K562 (cell line): ENCODE measurements at regions not wholly inside any gene's neighbourhood (a gene's known extent, or its start where the extent isn't known, plus 50 kb on each side); places are given as distances from the start of the nearest gene placed in this dataset.
A peak's percentile ranks its signal among the peaks of the same experiment; 100 is the strongest.

ENCODE experiments used
- ATAC-seq: fragments of 200-7000 bp; cut with Tn5 transposase; 3 replicates; pipeline ENCODE4 v1.9.1; 2020; ENCODE audit warnings: moderate library complexity
- BruUV-seq: library from RNA; stranded (reverse); fragments of 400-500 nt; replicated peaks from 2 replicates; lab custom pipeline; 2021; lab: Mats Ljungman, UMichigan
- CTCF ChIA-PET: fragments of 300-600 bp; formaldehyde crosslinking; extraction: SDS; loops from one replicate; lab custom pipeline; 2021; ENCODE audit warnings: low intra/inter-chr PET ratio; lab: Yijun Ruan, JAX
- POLR2A ChIA-PET: fragments of 300-600, 350-650 bp; sonication (Branson Sonifier 250); formaldehyde crosslinking; extraction: SDS; loops from one replicate; lab custom pipeline; 2021; ENCODE audit warnings: antibody characterized with exemption, inconsistent platforms; lab: Yijun Ruan, JAX
- DNase-seq, 4 experiments: peaks; one replicate each; pipeline versions ENCODE4 v3.0.0 to v3.0.0-alpha.2; 2011 to 2018; ENCODE audit warnings: low spot score in 3 of 4, mixed read lengths in 3 of 4; ENCODE audit errors: extremely low read depth in 1 of 4
- FAIRE-seq: peaks from 2 replicates; lab custom pipeline; 2011; peaks lifted over from hg19 to GRCh38; lab: Jason Lieb, UNC
- H2AFZ ChIP-seq: 2 replicates; pipeline ENCODE4 v1.6.0; 2011; ENCODE audit warnings: low read depth, low read length, control low read depth, inconsistent platforms
- H3K27ac ChIP-seq: fragments of 200-600 bp; 3 replicates; pipeline ENCODE4 v1.8.0; 2011; ENCODE audit warnings: low read depth, mild to moderate bottlenecking, control low read depth, inconsistent platforms, low read length, moderate library complexity, mixed read lengths; ENCODE audit errors: extremely low read depth
- H3K27me3 ChIP-seq, 2 experiments: fragments of 300-600 bp in 1 of 2; 2 replicates in 1 of 2; 3 replicates in 1 of 2; pipeline versions ENCODE4 v1.6.0 to v1.8.0; 2011; ENCODE audit warnings: inconsistent platforms in 2 of 2, low read length in 2 of 2, mild to moderate bottlenecking in 1 of 2, mixed read lengths in 1 of 2, moderate library complexity in 1 of 2; ENCODE audit not compliant: control insufficient read depth in 2 of 2, insufficient read depth in 2 of 2
- H3K36me3 ChIP-seq: fragments of 300-600 bp; 3 replicates; pipeline ENCODE4 v1.8.0; 2011; ENCODE audit warnings: mild to moderate bottlenecking, low read length, inconsistent platforms; ENCODE audit not compliant: control insufficient read depth, insufficient read depth
- H3K4me1 ChIP-seq, 2 experiments: fragments of 200-600 bp in 1 of 2; replicated peaks in 1 of 2; 2 replicates in 1 of 2; 3 replicates in 1 of 2; pipeline versions ENCODE4 v1.5.1 to v1.8.0; 2011; ENCODE audit warnings: inconsistent platforms in 2 of 2, low read length in 2 of 2, mild to moderate bottlenecking in 1 of 2, mixed read lengths in 1 of 2, moderate library complexity in 1 of 2; ENCODE audit not compliant: control insufficient read depth in 2 of 2, insufficient read depth in 2 of 2
- H3K4me2 ChIP-seq: 2 replicates; pipeline ENCODE4 v1.6.1; 2011; ENCODE audit warnings: low read length, control low read depth, inconsistent platforms, mixed read lengths; ENCODE audit not compliant: insufficient read depth
- H3K4me3 ChIP-seq: fragments of 200-600 bp; sonication (generic), shearing (Covaris generic); 2 replicates; pipeline ENCODE4 v1.5.1; 2016; ENCODE audit warnings: control low read depth, inconsistent platforms
- H3K79me2 ChIP-seq: fragments of 200-600 bp; 3 replicates; pipeline ENCODE4 v1.8.0; 2011; ENCODE audit warnings: low read length, inconsistent platforms; ENCODE audit not compliant: control insufficient read depth, insufficient read depth
- H3K9ac ChIP-seq, 2 experiments: 2 replicates each; pipeline versions ENCODE4 v1.6.0 to v1.6.1; 2011; ENCODE audit warnings: low read depth in 2 of 2, low read length in 2 of 2, control low read depth in 1 of 2, inconsistent platforms in 1 of 2, mild to moderate bottlenecking in 1 of 2, mixed read lengths in 1 of 2; ENCODE audit not compliant: insufficient read depth in 1 of 2
- H3K9me1 ChIP-seq: one replicate; pipeline ENCODE4 v1.6.0; 2011; ENCODE audit warnings: inconsistent platforms, mild to moderate bottlenecking, low read length, moderate library complexity; ENCODE audit not compliant: control insufficient read depth, insufficient read depth
- H3K9me3 ChIP-seq: replicated peaks from 2 replicates; pipeline ENCODE4 v1.5.1; 2011; ENCODE audit warnings: low read depth, low read length, inconsistent platforms; ENCODE audit not compliant: control insufficient read depth, insufficient read depth
- H4K20me1 ChIP-seq: replicated peaks from 2 replicates; pipeline ENCODE4 v1.6.1; 2011; ENCODE audit warnings: low read length, inconsistent platforms, mixed read lengths; ENCODE audit not compliant: control insufficient read depth, insufficient read depth
- GABPA ChIP-seq: fragments of 200-800 bp; sonication (Bioruptor generic); conservative IDR thresholded peaks from 2 replicates; pipeline ENCODE4 v1.6.1; 2016; ENCODE audit warnings: low read depth, missing genetic modification characterization, missing compliant biosample characterization
- HNRNPUL1 ChIP-seq: fragments of 200-400 bp; formaldehyde crosslinking; IDR thresholded peaks from 2 replicates; pipeline ENCODE4 v1.6.1; 2017; ENCODE audit warnings: low read length
- MGA ChIP-seq: fragments of 450-650 bp; IDR thresholded peaks from 2 replicates; pipeline ENCODE4 v1.6.1; 2016; ENCODE audit warnings: mild to moderate bottlenecking, moderate library complexity
- MTA3 ChIP-seq: fragments of 450-650 bp; formaldehyde crosslinking; IDR thresholded peaks from 2 replicates; pipeline ENCODE4 v1.6.1; 2017; ENCODE audit warnings: mild to moderate bottlenecking, borderline replicate concordance
- PCBP2 ChIP-seq: fragments of 200-400 bp; formaldehyde crosslinking; IDR thresholded peaks from 2 replicates; pipeline ENCODE4 v1.6.1; 2018; ENCODE audit warnings: low read length, low read depth, mild to moderate bottlenecking, moderate library complexity; ENCODE audit not compliant: poor library complexity, severe bottlenecking
- PRPF4 ChIP-seq: fragments of 200-400 bp; formaldehyde crosslinking; IDR thresholded peaks from one replicate; pipeline ENCODE4 v1.6.1; 2017; ENCODE audit warnings: low read length, low read depth, mild to moderate bottlenecking; ENCODE audit not compliant: insufficient read depth, poor library complexity, severe bottlenecking
- RUNX1 ChIP-seq: sonication (generic); IDR thresholded peaks from 2 replicates; pipeline ENCODE4 v1.6.1; 2016; ENCODE audit warnings: antibody characterized with exemption, low read depth
- STAG1 ChIP-seq: sonication (generic); formaldehyde crosslinking; IDR thresholded peaks from 2 replicates; pipeline ENCODE4 v1.5.0; 2020; ENCODE audit warnings: missing genetic modification reagents, borderline replicate concordance
- ZNF696 ChIP-seq: fragments of 250-450 bp; sonication (Bioruptor Pico); conservative IDR thresholded peaks from 2 replicates; pipeline ENCODE4 v1.4.0; 2020; ENCODE audit warnings: mild to moderate bottlenecking, moderate library complexity
- WGBS: fragments of 100-300 bp; shearing (Covaris generic); methylation state at CpG from one replicate; pipeline ENCODE4 v1.1.6; 2016; ENCODE audit warnings: low coverage, mixed read lengths; ENCODE audit not compliant: insufficient coverage; ENCODE audit errors: missing lambda C conversion rate; 5-methylcytosine and 5-hydroxymethylcytosine counted together
- in situ Hi-C: fragments of 300-500 bp; cut with MboI; formaldehyde crosslinking; loops from 4 replicates; pipeline ENCODE4 v1.15.0; 2018; ENCODE audit warnings: inconsistent platforms, mixed read lengths
- intact Hi-C: fragments of 100-400 bp; cut with micrococcal nuclease; formaldehyde crosslinking; loops from 2 replicates; pipeline ENCODE4 v1.14.2; 2022
- TF ChIP-seq, protein P1 (sequence below): fragments of 450-650 bp; formaldehyde crosslinking; IDR thresholded peaks from 2 replicates; pipeline ENCODE4 v1.4.0; 2020; ENCODE audit warnings: mild to moderate bottlenecking, moderate library complexity

GRCh38 chr15:96076350-96076749 is 254.2 kb upstream of the NR2F2 start:
- BruUV-seq = no TSS peak
- Histone ChIP-seq H3K9me3 (no peaks in the 10 kb centered on the region; the same call in 1 of the 2 replicates), H3K36me3 (no peaks in the 10 kb centered on the region), H4K20me1 (no peaks in the 10 kb centered on the region), H3K27ac (no peak overlapping the region), H2AFZ (peak overlapping the region; percentile 5; the same call in 1 of the 2 replicates), H3K4me1 (no peaks in the 10 kb centered on the region), H3K4me3 (no peak overlapping the region), H3K4me2 (no peak overlapping the region), H3K27me3 (no peaks in the 10 kb centered on the region), H3K9ac (no peak overlapping the region), H3K79me2 (no peaks in the 10 kb centered on the region), H3K9me1 (no peaks in the 10 kb centered on the region)
- ATAC-seq = no peak
- ChIA-PET CTCF (no interaction called here), POLR2A (interaction anchor here (0.9 to 1.5 kb wide), 2 partner anchors 9 to 49 kb away, joined by 3 read pairs; no protein-coding TSS in a partner anchor)
- intact Hi-C loops (loop anchor here (10.0 kb wide), 1 partner anchor 248 kb away; no protein-coding TSS in a partner anchor), in situ Hi-C loops (no loop called here)
- WGBS = 69% methylated on average over 6 of the region's 6 CpGs
- no peak for DNase-seq
- no peak for FAIRE-seq
- no peak for TF ChIP-seq MGA
- TF ChIP-seq, protein P1, sequence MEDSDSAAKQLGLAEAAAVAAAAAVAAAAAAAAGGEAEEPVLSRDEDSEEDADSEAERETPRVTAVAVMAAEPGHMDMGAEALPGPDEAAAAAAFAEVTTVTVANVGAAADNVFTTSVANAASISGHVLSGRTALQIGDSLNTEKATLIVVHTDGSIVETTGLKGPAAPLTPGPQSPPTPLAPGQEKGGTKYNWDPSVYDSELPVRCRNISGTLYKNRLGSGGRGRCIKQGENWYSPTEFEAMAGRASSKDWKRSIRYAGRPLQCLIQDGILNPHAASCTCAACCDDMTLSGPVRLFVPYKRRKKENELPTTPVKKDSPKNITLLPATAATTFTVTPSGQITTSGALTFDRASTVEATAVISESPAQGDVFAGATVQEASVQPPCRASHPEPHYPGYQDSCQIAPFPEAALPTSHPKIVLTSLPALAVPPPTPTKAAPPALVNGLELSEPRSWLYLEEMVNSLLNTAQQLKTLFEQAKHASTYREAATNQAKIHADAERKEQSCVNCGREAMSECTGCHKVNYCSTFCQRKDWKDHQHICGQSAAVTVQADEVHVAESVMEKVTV (CRISPR knock-in tag) = no peak
- no peak for TF ChIP-seq HNRNPUL1
- no peak for TF ChIP-seq GABPA (tag)
- TF ChIP-seq STAG1 (CRISPR knock-in tag) = no peak
- no peak for TF ChIP-seq RUNX1
- no peak for TF ChIP-seq ZNF696
- TF ChIP-seq MTA3 = no peak
- TF ChIP-seq PCBP2 = no peak
- TF ChIP-seq PRPF4 = no peak
